Central memory CD4-positive, alpha-beta T cell (primary cell): ENCODE measurements at regions not wholly inside any gene's neighbourhood (a gene's known extent, or its start where the extent isn't known, plus 50 kb on each side); places are given as distances from the start of the nearest gene placed in this dataset.

Experiments
- DNase-seq: peaks from one replicate; pipeline ENCODE4 v3.0.0; 2022

DNA sequence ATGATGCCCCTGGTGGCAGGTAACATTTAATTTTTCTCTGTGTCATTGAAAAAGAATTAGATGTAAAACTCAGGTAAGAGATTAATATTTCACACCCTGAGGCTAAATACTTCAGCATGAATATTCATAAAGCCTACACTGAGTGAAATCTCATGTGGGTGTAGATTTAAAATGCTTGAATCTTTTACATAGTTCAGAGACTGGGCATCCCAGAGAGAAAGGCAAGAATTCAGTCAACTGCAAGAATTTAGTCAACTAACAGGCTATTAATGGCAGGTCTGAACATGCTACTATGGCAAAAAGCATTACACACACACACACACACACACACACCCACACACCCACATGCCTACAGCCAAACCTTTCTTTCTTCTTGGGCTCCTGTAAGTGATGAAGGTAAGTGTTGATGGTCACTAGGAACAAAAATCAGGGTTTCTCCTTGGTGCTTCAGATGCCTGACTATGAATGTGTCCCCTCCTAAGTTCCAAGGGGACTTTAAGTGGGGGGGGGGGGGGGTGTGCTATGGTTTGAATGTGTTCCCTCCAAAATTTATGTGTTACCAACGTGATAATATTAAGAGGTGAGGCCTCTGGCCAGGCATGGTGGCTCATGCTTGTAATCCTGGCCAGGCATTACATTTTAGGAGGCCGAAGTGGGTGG lies 63.7 kb upstream of the PSMD7 start:
- no peak for DNase-seq

DNA sequence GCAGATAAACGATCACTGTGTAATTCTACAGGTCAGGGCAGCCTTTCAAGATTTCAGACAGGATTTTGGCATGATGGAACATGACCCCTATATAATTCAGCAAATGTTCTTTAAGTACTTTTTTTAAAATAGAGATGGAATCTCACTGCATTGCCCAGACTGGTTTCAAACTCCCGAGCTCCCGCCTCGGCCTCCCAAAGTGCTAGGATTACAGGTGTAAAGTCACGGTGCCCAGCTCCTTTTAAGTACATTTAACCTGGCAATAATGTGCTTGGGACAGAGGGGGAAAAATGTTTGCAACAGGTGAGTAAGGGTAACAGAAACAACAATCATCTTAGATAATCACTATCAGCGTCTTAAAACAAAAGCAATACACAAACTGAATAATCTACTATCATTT lies 66.5 kb upstream of the PSMD7 start:
- no peak for DNase-seq

DNA sequence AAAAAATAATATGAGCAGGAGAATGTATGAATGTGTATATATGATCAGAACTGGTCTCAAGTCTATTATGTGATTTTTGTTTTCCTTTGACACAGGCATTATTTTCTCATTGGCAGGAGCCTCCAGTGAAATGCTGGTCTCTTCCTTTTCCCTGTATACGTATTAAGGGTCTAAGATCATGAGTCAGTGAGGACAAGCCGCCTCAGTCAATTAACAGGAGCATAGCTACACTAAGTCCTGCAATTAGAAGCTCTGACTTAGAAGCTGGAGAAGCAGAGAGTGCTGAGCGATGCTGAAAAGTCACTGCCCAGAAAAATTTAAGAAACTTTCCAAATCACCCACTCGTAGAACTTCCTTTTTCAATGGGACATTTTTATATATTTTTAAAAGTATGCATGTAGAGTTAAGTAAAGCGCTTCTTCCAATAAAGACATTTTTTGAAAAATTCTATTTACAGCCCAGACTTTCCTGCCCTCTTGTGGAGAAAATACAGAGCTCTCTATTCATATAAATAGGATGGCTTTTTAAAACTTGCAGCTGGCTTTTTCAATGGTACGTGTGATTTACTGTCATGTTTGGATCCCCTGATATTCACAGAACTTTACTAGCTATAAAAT lies 70.2 kb upstream of the PSMD7 start:
- DNase-seq: no peak

DNA sequence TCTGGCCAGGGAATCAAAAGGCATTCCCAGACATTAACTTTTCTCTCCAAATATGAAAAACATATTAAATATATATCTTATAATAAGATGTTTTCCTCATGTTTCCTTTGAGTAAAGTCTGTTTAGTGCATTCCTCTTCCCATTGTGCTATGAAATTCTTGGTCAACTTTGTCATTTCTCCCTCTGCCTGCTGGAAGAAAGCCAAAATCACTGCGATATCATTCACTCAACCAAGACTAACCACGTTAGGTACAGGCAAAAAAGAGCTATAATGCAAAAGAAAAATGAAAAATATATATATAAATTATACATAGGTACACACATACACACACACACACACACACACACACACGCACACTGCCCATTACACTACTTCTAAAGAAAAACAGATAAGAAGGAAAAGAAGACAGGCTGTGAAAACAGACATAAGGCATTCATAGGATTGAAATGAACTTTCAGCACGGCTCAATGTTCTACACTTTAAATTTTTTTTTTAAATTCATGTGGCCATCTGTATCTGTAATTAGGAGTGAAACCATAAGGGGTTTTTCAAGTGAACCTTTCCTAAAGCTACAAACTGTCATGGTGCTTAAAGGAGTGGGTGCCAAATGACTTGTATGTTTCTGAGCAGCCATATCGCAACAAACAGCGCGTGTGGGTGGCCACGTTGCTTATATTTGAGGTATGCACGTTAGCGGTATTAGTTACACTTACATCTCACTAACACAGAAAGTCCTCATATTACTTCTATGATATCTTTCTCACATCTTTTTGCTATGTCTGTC lies 71.6 kb upstream of the PSMD7 start:
- DNase-seq: no peak

DNA sequence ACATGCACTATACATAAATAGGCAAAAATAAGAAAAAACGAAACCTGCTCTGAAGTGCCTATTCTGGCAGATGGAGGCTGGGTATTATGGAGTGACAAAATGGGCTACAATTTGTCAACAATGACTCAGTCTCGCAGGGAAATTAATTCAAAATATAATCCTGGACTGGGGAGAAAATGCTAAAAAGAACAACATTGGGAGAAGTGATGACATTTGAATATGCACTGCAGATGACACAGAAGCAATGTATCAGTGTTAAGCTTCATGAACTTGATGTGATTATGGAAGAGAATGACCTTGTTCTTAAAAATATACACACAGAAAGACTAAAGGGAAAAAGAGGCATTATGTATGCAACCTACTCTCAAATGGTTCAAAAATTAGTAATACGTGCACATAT lies 74.8 kb upstream of the PSMD7 start:
- DNase-seq: no peak

DNA sequence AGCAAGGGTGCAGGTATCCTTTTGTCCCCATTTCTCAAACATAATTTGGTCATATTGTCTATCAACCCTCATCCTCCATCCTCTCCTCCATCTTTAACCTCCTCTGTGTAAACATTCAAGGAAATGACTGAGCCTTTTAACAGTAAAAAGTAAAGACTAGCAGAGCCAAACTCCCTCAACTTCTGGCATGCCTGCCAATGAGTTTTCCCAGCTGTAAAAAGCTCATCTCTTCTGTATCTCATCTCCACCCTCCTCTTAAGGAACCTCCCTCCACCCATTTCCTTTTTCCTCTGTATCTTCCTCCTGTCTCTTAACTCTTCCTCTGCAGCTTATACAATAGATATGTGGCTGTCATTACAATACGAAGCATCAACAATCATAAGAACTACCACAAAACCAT lies 76.9 kb upstream of the PSMD7 start:
- no peak for DNase-seq

DNA sequence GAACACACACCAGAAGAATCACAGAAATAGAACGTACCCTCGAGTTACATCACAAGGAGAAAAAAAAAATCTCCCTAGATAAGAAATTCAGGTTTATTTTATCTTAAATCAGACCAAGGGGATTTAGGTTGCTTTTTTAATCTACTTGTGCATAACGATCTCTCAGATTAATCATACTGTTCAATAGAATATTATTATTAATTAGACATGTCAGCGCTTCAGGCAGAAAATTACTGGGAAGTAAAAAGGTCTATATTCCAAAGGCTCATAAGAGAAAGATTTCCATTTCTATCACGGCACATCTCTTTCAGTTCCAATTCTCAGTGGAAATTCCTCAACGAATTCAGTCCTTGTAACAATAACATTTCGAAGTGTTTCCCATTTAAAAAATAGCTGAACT lies 77.7 kb upstream of the PSMD7 start:
- DNase-seq: no peak

DNA sequence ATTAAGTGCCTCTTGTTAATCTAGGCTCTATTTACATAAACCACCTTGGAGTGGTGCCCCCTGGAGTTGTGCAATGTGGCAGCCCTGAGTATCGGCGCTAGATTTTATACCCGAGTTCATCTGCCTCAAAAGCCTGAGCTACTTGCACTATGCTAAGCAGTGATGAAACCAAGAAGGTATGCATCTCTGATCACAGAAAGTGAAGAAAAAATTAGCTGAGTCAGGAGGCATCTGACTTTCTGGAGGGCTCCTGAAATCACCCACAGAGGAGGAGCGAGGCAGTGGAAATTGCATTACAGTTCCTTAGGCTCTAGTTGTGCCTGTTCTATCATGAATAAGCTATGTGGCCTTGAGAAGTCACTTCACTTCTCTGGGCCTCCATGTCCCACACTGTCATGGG lies 80.3 kb upstream of the PSMD7 start:
- DNase-seq: no peak

DNA sequence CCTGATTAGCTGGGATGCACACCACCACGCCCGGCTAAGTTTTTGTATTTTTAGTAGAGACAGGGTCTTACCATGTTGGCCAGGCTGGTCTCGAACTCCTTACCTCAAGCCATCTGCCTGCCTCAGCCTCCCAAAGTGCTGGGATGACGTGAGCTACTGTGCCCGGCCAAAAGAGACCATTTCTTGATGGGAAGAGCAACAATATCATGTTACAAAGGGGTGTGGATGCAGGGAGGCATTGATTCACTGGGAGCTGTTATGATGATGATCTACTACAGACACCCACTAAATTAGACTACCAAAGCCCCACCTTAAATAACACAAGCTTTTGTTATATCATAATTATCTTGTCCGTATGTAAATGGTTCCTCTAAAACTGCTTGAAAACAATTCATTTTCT lies 81.4 kb upstream of the PSMD7 start:
- no peak for DNase-seq

DNA sequence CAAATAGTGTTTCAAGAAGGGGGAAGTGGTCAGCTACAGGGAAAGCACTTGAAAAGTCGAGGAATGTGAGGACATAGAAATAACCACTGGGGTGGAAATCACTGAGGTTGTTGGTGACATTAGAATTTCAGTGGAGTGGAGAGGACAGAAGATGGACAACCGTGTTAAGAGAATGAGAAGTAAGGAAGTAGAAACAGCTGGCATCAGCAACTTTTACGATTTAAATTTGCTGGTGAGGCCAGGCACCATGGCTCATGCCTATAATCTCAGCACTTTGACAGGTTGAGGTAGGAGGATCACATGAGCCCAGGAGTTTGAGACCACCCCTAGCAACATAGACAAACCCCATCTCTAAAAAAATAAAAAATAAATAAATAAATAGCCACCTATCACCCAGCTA lies 83.2 kb upstream of the PSMD7 start:
- DNase-seq: no peak

DNA sequence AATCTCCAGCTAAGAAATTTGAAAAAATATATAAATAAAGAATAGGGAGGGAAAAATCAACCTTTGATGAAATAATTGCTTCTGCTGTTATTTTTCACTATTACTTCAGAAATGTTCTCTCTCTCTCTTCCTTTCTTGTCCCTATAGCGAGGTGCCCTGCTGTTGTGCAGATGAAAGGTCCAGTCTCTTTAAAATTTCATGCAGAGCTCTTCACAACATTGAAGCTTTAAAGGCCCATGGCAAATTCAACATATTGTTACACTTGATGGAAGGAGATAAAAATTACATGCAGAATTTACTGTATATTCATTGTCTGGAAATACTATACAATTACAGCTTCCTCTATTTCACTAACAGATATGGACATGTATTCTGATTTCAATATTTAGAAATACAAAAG lies 86.4 kb upstream of the PSMD7 start:
- DNase-seq: no peak

DNA sequence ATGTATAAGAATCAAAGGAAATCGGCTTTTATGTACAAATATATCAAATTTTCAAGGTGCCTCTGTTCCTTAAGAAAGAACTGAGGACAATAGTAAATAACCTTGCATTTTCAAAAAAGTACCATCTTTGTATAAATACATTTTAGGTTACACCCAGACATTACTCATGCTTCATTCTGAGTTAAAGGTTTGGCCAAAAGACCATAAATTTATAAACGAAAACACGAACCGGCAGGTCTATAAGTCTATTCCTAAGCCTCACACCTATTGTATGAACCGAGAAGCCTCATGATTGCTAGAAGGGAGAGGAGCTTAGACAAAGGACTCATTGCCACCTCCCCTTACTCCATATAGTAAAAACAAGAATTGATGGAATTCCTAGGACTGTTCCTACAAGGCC lies 94.6 kb upstream of the PSMD7 start:
- DNase-seq: no peak

DNA sequence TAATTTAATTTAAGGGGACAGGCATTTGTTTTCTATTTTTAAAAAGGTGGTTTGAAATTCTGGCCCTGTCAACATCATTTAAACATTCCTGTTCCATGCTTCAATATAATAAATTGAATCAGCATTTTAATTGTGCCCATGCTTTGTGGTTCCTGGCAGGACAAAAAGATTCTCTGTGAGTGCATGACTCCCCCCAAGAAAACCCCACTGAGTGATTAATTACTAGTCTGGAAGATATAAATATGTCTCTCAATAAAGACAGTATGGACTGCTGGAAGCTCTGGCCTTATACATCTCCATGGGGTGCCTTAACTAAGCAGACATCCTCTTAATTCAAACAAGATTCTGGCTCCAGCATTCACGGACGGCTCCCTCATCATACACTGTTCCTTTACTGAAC lies 95.0 kb upstream of the PSMD7 start:
- DNase-seq: no peak

DNA sequence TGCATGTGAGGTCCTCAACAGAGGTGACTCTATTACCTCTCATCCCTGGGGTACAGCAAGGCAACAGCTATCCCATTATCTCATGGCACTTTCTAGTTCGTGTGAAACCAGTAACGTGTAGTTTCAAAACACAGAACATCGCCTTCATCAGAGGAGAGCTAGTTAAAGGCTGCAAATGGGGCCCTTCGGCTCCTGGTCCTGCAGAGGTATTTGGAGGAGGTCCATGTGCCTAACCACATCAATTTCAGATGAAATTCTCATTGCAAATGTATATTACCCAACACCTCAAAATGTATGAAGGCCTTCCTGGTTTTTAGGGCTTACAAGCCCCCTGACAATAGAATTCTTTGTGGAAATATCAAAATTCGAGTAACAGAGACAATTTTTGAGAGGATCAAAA lies 95.7 kb upstream of the PSMD7 start:
- no peak for DNase-seq

DNA sequence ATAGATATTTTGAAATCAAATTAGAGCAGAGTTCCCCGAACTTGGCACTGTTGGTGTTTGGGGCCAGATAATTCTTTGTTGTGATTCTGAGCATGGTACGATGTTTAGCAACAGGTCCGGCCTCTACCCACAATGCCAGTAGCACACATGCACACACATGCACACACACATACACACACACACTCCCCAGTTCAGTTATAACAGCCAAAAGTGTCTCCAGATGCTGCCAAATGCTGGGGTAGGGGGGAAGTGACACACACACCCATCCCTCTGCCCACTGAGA lies 96.8 kb upstream of the PSMD7 start:
- no peak for DNase-seq

DNA sequence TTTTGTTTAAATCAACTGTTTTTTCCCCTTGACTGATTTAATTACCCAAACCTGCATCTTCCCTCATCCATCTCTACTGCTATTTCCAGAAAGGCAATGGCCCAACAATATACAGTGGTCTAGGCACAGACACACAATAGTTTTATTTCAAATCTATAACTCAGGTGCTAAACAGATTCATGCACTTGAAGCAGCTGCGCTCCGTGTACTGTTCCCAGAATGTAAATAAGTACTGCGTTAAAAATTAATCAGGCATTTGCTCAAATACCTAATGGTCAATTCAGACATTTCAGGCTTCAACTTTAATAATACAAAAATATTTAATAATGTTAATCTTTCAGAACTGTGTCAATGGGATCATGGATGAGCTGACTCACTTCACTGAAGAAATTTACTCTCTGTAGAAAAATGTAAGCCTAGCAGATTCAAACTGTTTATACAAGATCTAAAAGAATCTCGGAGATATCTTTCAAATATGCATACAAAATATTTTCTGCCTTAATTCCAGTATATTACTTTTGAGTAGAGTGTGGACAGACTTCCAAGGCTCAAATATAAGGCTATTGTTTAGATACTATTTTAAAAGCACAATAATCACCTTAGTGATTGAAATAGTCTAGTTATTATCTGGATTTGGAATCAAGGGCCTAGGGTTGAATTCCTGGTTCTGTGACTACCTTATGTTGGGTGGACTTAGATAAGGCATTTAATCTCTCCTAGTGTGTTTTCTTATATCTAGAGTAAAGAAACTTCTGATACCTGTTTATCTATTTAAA lies 97.4 kb upstream of the PSMD7 start:
- no peak for DNase-seq

DNA sequence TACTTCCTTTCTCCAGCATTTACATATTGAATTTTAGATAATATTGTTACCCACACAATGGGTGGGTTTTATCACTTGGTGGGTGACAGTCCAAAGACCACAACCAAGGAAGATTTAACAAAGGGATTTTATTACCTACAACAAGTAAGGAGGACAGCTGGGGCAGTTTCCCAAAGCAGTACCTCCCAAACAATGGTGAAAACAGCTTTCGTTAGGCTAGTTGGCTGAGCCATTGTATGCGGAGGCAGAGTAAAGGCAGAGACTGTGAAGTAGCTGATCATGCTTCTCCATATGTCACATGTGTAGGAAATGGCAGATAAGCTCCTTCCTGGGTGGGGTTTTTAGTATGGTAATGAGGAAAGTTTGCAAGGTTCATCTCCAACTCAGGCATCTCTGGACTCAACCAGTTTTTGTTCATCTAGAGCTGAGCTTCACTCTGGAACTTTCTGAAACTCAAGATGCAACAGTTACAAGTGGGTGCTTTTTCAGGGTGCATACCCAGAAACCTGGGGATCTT lies 104.3 kb upstream of the PSMD7 start:
- DNase-seq: no peak

DNA sequence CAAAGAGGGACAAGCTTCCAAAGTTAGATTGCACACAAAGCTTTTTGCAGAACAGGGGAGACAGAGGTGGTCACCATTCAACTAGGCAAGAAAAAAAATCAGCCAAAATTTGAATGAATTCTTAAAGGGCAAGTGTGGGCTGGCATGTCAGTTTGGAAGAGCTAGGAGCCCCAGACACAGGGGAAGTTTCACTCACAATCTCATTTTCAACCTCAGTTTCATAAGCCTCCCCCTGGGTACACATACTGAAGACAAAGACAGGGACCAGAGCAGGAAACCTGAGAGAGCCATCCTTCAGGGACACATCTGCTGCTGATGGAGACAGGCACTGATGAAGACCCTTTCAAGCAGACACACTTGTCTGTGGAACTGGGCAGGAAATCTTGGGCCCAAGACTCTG lies 106.3 kb upstream of the PSMD7 start:
- no peak for DNase-seq

DNA sequence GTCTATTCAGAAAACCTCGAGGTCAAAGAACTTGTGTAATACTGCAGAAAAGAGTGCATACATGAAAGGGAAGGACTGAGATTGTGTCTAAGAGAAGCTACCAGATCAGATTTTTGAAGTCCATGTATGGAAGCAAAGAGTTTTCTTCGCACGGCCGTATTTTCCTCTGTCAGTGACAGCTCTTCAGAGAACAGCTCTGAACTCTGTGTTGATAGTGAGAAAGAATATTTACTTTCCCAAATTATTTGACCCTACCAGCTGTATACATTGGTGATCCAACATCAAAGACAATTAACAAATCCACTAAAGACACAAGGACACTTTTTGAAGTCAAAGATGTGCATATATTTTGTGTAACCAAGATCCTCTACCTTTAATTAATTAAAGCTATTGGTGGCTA lies 107.8 kb upstream of the PSMD7 start:
- DNase-seq: no peak

DNA sequence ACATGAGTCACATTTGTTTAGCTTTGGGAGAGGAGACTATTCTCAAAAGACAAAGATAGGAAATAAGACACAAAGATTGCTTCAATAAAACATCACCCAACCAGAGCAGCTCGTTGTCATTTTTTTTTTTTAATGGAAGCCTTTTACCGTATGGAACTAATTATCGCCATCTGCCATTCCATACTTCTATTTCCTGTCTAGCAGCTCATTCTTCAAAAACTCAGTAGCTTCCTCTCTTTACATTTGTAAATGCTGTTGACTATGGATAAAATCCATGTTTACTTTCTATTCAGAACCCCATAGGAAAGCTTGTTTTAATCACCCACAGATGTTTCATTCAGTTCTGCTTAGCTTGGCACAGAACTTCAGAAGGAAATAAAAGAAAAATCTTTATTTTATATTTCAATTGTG lies 110.0 kb upstream of the PSMD7 start:
- no peak for DNase-seq

DNA sequence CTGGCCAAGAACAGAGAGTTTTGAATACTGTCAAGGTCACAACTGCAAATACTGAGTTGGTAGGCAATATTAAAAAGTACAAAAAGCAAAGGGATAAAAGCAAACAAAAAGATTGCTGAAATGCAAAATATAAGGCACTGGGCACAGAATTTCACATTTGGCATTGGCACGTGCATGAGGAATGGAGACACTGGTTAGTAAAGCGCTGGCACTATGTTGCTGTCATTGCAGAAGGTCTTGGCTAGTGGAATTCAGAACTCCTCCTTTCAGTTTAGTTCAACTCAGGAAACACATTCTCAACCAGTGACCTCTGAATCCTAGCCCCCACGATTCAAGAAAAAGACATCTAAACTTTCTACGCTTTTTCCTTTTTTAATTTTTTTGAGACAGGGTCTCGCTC lies 111.8 kb upstream of the PSMD7 start:
- DNase-seq: no peak

DNA sequence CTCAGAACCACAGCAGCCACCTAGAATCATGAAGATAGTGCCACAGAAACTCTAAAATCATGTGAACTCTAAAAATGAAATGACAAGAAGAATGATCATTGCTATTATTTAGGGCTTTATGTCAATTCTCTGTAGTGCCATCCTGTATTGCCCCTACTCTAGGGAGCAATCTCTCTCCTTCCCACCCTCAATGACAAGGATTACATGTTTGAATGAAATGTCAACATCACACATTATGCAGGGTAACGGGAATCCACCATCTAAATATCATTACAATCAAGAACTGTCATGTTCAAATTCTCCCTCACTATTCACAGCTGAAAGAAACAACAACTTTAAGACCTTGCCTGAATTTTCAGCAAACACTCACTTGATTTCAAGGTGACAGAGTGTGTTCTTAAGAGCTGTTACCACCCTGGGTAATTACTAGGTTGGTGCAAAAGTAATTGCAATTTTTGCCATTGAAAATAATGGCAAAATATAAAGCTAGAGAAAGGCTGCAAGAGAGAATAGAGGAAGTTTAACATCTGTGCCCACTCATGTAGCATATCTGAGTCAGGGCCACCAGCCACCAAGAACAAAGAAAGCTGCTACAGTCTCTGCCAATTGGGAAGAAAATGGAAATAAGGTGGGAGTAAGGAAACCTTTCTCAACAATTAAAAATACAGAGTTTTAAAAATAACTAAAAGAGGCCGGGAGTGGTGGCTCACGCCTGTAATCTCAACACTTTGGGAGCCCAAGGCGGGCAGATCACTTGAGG lies 112.8 kb upstream of the PSMD7 start:
- DNase-seq: no peak
